GM20000 (cell line): ENCODE measurements at regions not wholly inside any gene's neighbourhood (a gene's known extent, or its start where the extent isn't known, plus 50 kb on each side); places are given as distances from the start of the nearest gene placed in this dataset.

Experiments used
- DNase-seq: peaks from one replicate; pipeline ENCODE4 v3.0.0; 2012; ENCODE audit warnings: low spot score
- TF ChIP-seq, protein P1 (sequence below): IDR thresholded peaks from 2 replicates; pipeline ENCODE4 v1.5.1; 2012; ENCODE audit warnings: mild to moderate bottlenecking, control low read depth; ENCODE audit errors: extremely low read depth, missing control alignments

GRCh38 chr13:50594276-50595051, 249.0 kb downstream of the DLEU7 start:
- peak; percentile 75 for DNase-seq
- TF ChIP-seq, protein P1, sequence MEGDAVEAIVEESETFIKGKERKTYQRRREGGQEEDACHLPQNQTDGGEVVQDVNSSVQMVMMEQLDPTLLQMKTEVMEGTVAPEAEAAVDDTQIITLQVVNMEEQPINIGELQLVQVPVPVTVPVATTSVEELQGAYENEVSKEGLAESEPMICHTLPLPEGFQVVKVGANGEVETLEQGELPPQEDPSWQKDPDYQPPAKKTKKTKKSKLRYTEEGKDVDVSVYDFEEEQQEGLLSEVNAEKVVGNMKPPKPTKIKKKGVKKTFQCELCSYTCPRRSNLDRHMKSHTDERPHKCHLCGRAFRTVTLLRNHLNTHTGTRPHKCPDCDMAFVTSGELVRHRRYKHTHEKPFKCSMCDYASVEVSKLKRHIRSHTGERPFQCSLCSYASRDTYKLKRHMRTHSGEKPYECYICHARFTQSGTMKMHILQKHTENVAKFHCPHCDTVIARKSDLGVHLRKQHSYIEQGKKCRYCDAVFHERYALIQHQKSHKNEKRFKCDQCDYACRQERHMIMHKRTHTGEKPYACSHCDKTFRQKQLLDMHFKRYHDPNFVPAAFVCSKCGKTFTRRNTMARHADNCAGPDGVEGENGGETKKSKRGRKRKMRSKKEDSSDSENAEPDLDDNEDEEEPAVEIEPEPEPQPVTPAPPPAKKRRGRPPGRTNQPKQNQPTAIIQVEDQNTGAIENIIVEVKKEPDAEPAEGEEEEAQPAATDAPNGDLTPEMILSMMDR = no peak

GRCh38 chr13:50595196-50595595, 248.3 kb downstream of the DLEU7 start:
- TF ChIP-seq, protein P1 = no peak
- DNase-seq = no peak

GRCh38 chr13:50596156-50596555, 247.3 kb downstream of the DLEU7 start:
- DNase-seq = no peak
- TF ChIP-seq, protein P1 = no peak

- DNase-seq = no peak
- TF ChIP-seq, protein P1 = no peak
Observed at GRCh38 chr13:50596776-50597203, 246.7 kb downstream of the DLEU7 start.

DNA sequence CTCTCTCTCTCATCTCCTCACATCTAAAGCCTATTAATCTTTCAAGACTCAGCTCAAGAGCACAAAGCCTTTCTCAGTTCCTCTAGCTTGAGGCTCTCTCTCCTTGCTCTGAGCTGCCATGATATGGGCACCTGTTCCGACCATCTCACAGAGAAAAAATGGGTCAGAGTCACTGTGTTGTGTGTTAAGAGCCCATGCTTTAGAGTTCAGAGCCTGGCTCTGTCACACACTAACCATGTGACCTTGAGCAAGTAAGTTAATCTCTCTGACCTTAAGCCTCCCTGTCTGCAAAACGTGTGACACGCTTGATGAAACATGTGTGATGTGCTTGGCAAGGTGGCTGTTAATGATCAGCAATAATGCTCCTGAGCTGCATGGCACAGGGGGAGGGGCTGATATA, 245.2 kb downstream of the DLEU7 start:
- TF ChIP-seq, protein P1 = no peak
- DNase-seq = no peak

GRCh38 chr13:50599046-50599445, 244.4 kb downstream of the DLEU7 start:
- TF ChIP-seq, protein P1 = no peak
- no peak for DNase-seq

DNA sequence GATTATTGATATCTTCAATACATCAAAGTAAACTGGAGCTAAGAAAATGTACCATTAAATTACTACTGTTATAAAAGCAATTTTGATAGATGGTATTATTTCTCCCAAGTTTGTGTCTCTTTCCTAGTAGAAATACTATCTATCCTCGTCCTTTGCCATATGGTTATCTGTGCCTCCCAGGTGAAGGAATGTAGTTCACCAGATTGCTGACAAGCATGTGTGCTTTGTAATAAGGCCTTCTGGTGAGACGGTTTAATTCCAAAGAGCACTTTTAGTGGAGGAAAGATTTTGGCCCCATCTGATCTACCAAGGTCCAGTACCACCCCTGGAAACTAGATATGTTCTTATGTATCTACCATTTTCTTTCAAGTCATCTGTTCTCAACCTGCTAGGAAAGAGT, 243.6 kb downstream of the DLEU7 start:
- no peak for DNase-seq
- TF ChIP-seq, protein P1 = no peak
